IMR-90 (cell line): ENCODE measurements at regions not wholly inside any gene's neighbourhood (a gene's known extent, or its start where the extent isn't known, plus 50 kb on each side); places are given as distances from the start of the nearest gene placed in this dataset.
A peak's percentile ranks its signal among the peaks of the same experiment; 100 is the strongest.

Source experiments
- ATAC-seq: fragments of 200-7000 bp; cut with Tn5 transposase; 2 replicates; pipeline ENCODE4 v1.9.1; 2020; ENCODE audit warnings: low read depth, mild to moderate bottlenecking, moderate library complexity
- BruUV-seq: library from RNA; stranded (reverse); fragments of 400-500 nt; replicated peaks from 2 replicates; lab custom pipeline; 2021; lab: Mats Ljungman, UMichigan
- CTCF ChIA-PET: fragments of 300-600 bp; formaldehyde crosslinking; extraction: SDS; loops from one replicate; lab custom pipeline; 2021; ENCODE audit warnings: antibody characterized with exemption; lab: Yijun Ruan, JAX
- POLR2A ChIA-PET: fragments of 300-600 bp; sonication (Branson Sonifier 250); formaldehyde crosslinking; loops from one replicate; lab custom pipeline; 2022; ENCODE audit warnings: antibody characterized with exemption; ENCODE audit not compliant: unreplicated experiment; lab: Charles Lee
- DNase-seq: peaks from one replicate; pipeline ENCODE4 v3.0.0; 2013
- H2AFZ ChIP-seq: replicated peaks from 2 replicates; pipeline ENCODE3; 2013; ENCODE audit warnings: low read length, mild to moderate bottlenecking; ENCODE audit not compliant: poor library complexity
- H2AK5ac ChIP-seq: 2 replicates; pipeline ENCODE4 v1.6.1; 2013; ENCODE audit warnings: low read depth, low read length, inconsistent platforms
- H2AK9ac ChIP-seq: replicated peaks from 2 replicates; pipeline ENCODE3; 2013; ENCODE audit warnings: mild to moderate bottlenecking, low read depth, low read length, moderate library complexity; ENCODE audit not compliant: poor library complexity
- H2BK120ac ChIP-seq: 2 replicates; pipeline ENCODE4 v1.6.1; 2013; ENCODE audit warnings: low read depth, low read length, inconsistent platforms
- H2BK15ac ChIP-seq: 3 replicates; pipeline ENCODE4 v1.6.1; 2013; ENCODE audit warnings: low read depth, low read length, inconsistent platforms
- H2BK20ac ChIP-seq: 2 replicates; pipeline ENCODE4 v1.6.1; 2013; ENCODE audit warnings: low read depth, mild to moderate bottlenecking, inconsistent platforms, low read length, moderate library complexity
- H2BK5ac ChIP-seq: 2 replicates; pipeline ENCODE4 v1.6.1; 2013; ENCODE audit warnings: mild to moderate bottlenecking, low read depth, low read length, inconsistent platforms; ENCODE audit not compliant: poor library complexity, severe bottlenecking
- H3K14ac ChIP-seq: replicated peaks from 2 replicates; pipeline ENCODE4 v1.6.1; 2013; ENCODE audit warnings: low read depth, low read length, inconsistent platforms
- H3K18ac ChIP-seq: 2 replicates; pipeline ENCODE4 v1.6.1; 2013; ENCODE audit warnings: low read depth, low read length, control low read depth
- H3K23ac ChIP-seq: 2 replicates; pipeline ENCODE4 v1.6.1; 2013; ENCODE audit warnings: low read depth, low read length, inconsistent platforms
- H3K27ac ChIP-seq: 2 replicates; pipeline ENCODE4 v1.5.1; 2013; ENCODE audit warnings: mild to moderate bottlenecking, control low read depth, low read length; ENCODE audit not compliant: insufficient read depth
- H3K27me3 ChIP-seq: 2 replicates; pipeline ENCODE4 v1.6.1; 2013; ENCODE audit warnings: low read length; ENCODE audit not compliant: control insufficient read depth, insufficient read depth
- H3K36me3 ChIP-seq: 2 replicates; pipeline ENCODE4 v1.6.1; 2013; ENCODE audit warnings: low read length, mixed read lengths; ENCODE audit not compliant: control insufficient read depth, insufficient read depth
- H3K4ac ChIP-seq: 2 replicates; pipeline ENCODE4 v1.6.1; 2013; ENCODE audit warnings: low read depth, low read length, inconsistent platforms
- H3K4me1 ChIP-seq: 2 replicates; pipeline ENCODE4 v1.6.1; 2013; ENCODE audit warnings: low read length, mixed read lengths; ENCODE audit not compliant: control insufficient read depth, insufficient read depth
- H3K4me2 ChIP-seq: 2 replicates; pipeline ENCODE4 v1.6.1; 2013; ENCODE audit warnings: low read depth, mild to moderate bottlenecking, control low read depth, low read length, moderate library complexity
- H3K4me3 ChIP-seq: 2 replicates; pipeline ENCODE4 v1.5.1; 2013; ENCODE audit warnings: low read depth, mild to moderate bottlenecking, control low read depth, low read length, moderate library complexity; ENCODE audit not compliant: insufficient read depth
- H3K56ac ChIP-seq: 2 replicates; pipeline ENCODE4 v1.6.1; 2013; ENCODE audit warnings: low read length, inconsistent platforms; ENCODE audit not compliant: insufficient read depth; ENCODE audit errors: extremely low read depth
- H3K79me1 ChIP-seq, 2 experiments: 2 replicates each; pipeline ENCODE4 v1.6.1; 2013; ENCODE audit warnings: low read length in 2 of 2, inconsistent platforms in 1 of 2, low read depth in 1 of 2
- H3K9ac ChIP-seq: 2 replicates; pipeline ENCODE4 v1.6.1; 2013; ENCODE audit warnings: low read depth, low read length, control low read depth
- H3K9me1 ChIP-seq: 2 replicates; pipeline ENCODE4 v1.6.1; 2013; ENCODE audit warnings: low read length, inconsistent platforms; ENCODE audit not compliant: insufficient read depth
- H3K9me3 ChIP-seq: 2 replicates; pipeline ENCODE4 v1.6.1; 2013; ENCODE audit warnings: low read length; ENCODE audit not compliant: control insufficient read depth, insufficient read depth
- H4K20me1 ChIP-seq: 2 replicates; pipeline ENCODE4 v1.6.1; 2013; ENCODE audit warnings: low read length, inconsistent platforms; ENCODE audit not compliant: insufficient read depth
- H4K5ac ChIP-seq: 2 replicates; pipeline ENCODE4 v1.6.1; 2013; ENCODE audit warnings: mild to moderate bottlenecking, low read depth, low read length, control low read depth
- H4K8ac ChIP-seq, 2 experiments: 2 replicates each; pipeline ENCODE4 v1.6.1; 2013; ENCODE audit warnings: low read depth in 2 of 2, low read length in 2 of 2, control low read depth in 1 of 2, inconsistent platforms in 1 of 2
- H4K91ac ChIP-seq: 2 replicates; pipeline ENCODE4 v1.6.1; 2013; ENCODE audit warnings: low read depth, low read length, inconsistent platforms; ENCODE audit not compliant: insufficient read depth
- BHLHE40 ChIP-seq: fragments of 150-350 bp; IDR thresholded peaks from 2 replicates; pipeline ENCODE4 v1.6.1; 2016; ENCODE audit warnings: mild to moderate bottlenecking, low read depth, low read length
- CEBPB ChIP-seq: IDR thresholded peaks from 2 replicates; pipeline ENCODE4 v1.6.1; 2012; ENCODE audit warnings: low read depth, low read length, improper control_type of control experiment
- MAZ ChIP-seq: IDR thresholded peaks from 2 replicates; pipeline ENCODE4 v1.6.1; 2012; ENCODE audit warnings: low read depth, mild to moderate bottlenecking, low read length, improper control_type of control experiment, moderate library complexity, borderline replicate concordance
- POLR2A ChIP-seq: IDR thresholded peaks from 2 replicates; pipeline ENCODE4 v1.6.1; 2012; ENCODE audit warnings: mild to moderate bottlenecking, low read depth, low read length
- RAD21 ChIP-seq: IDR thresholded peaks from 2 replicates; pipeline ENCODE4 v1.6.1; 2012; ENCODE audit warnings: low read length, improper control_type of control experiment
- RCOR1 ChIP-seq: IDR thresholded peaks from 2 replicates; pipeline ENCODE4 v1.6.1; 2012; ENCODE audit warnings: mild to moderate bottlenecking, low read length, improper control_type of control experiment; ENCODE audit not compliant: insufficient replicate concordance
- SMC3 ChIP-seq: fragments of 150-350 bp; IDR thresholded peaks from 2 replicates; pipeline ENCODE4 v1.6.1; 2016; ENCODE audit warnings: low read depth, mild to moderate bottlenecking, antibody characterized with exemption, low read length, moderate library complexity
- WGBS, 2 experiments: methylation state at CpG; one replicate each; pipeline versions ENCODE4 v1.1.5 to v1.1.7; 2013; ENCODE audit warnings: missing lambda C conversion rate in 2 of 2; ENCODE audit not compliant: insufficient read length in 1 of 2; ENCODE audit errors: extremely low coverage in 2 of 2; 5-methylcytosine and 5-hydroxymethylcytosine counted together
- dilution Hi-C: fragments of 300-500 bp; cut with HindIII; formaldehyde crosslinking; loops from one replicate; pipeline ENCODE4 v1.14.3; 2018; ENCODE audit warnings: low sequenced_read_pairs; ENCODE audit not compliant: unreplicated experiment
- in situ Hi-C: fragments of 300-500 bp; cut with MboI; formaldehyde crosslinking; loops from 3 replicates; pipeline ENCODE4 v1.14.3; 2019; ENCODE audit warnings: low sequenced_read_pairs, inconsistent platforms, mixed read lengths
- intact Hi-C: fragments of 100-400 bp; cut with micrococcal nuclease; formaldehyde crosslinking; loops from 2 replicates; pipeline ENCODE4 v1.10.0; 2022
- TF ChIP-seq, protein P1 (sequence below): fragments of 150-350 bp; IDR thresholded peaks from 2 replicates; pipeline ENCODE4 v1.6.1; 2016; ENCODE audit warnings: low read depth, mild to moderate bottlenecking, low read length, moderate library complexity, borderline replicate concordance
- TF ChIP-seq, protein P2 (sequence below): fragments of 150-350 bp; IDR thresholded peaks from 2 replicates; pipeline ENCODE4 v1.6.1; 2017; ENCODE audit warnings: mild to moderate bottlenecking, antibody characterized with exemption, low read length, low read depth

- no peak overlapping the region for H3K4me2 ChIP-seq
- H3K4me3 ChIP-seq, result no peak overlapping the region
- in situ Hi-C loops (no loop called here), intact Hi-C loops (no loop called here), dilution Hi-C loops (no loop called here)
- no peak overlapping the region for H4K91ac ChIP-seq
- no peak overlapping the region for H3K4ac ChIP-seq
- no CpG with 5 or more reads among the region's 4 CpGs for WGBS, 2 experiments
- H3K36me3 ChIP-seq, result no peaks in the 10 kb centered on the region
- no peak overlapping the region for H3K56ac ChIP-seq
- no peak overlapping the region for H4K8ac ChIP-seq
- no peak overlapping the region for H3K9ac ChIP-seq
- H4K5ac ChIP-seq, result no peak overlapping the region
- no peaks in the 10 kb centered on the region for H3K4me1 ChIP-seq
- TF ChIP-seq RCOR1 (no peak), CEBPB (no peak), RAD21 (peak; percentile 22; the same call in 1 of the 2 replicates), POLR2A (no peak), SMC3 (no peak), MAZ (no peak), BHLHE40 (no peak)
- TF ChIP-seq, protein P1, sequence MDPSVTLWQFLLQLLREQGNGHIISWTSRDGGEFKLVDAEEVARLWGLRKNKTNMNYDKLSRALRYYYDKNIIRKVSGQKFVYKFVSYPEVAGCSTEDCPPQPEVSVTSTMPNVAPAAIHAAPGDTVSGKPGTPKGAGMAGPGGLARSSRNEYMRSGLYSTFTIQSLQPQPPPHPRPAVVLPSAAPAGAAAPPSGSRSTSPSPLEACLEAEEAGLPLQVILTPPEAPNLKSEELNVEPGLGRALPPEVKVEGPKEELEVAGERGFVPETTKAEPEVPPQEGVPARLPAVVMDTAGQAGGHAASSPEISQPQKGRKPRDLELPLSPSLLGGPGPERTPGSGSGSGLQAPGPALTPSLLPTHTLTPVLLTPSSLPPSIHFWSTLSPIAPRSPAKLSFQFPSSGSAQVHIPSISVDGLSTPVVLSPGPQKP, result no peak
- TF ChIP-seq, protein P2, sequence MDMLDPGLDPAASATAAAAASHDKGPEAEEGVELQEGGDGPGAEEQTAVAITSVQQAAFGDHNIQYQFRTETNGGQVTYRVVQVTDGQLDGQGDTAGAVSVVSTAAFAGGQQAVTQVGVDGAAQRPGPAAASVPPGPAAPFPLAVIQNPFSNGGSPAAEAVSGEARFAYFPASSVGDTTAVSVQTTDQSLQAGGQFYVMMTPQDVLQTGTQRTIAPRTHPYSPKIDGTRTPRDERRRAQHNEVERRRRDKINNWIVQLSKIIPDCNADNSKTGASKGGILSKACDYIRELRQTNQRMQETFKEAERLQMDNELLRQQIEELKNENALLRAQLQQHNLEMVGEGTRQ, result no peak
- no peak overlapping the region for H2AK5ac ChIP-seq
- H3K23ac ChIP-seq, result no peak overlapping the region
- no peaks in the 10 kb centered on the region for H3K27me3 ChIP-seq
- no peak overlapping the region for H2BK20ac ChIP-seq
- H3K14ac ChIP-seq, result no peak overlapping the region
- no peak overlapping the region for H2BK5ac ChIP-seq
- no peaks in the 10 kb centered on the region for H3K9me3 ChIP-seq
- H4K20me1 ChIP-seq, result no peaks in the 10 kb centered on the region
- DNase-seq (no peak), ATAC-seq (no peak)
- POLR2A ChIA-PET, result no interaction called here
- CTCF ChIA-PET, result no interaction called here
- no peak overlapping the region for H3K18ac ChIP-seq
- BruUV-seq, result no TSS peak
- no peak overlapping the region for H2AK9ac ChIP-seq
- H2AFZ ChIP-seq, result no peak overlapping the region
- H3K79me1 ChIP-seq, result no peaks in the 10 kb centered on the region
- H2BK120ac ChIP-seq, result no peak overlapping the region
- no peaks in the 10 kb centered on the region for H3K9me1 ChIP-seq
- H3K27ac ChIP-seq, result no peak overlapping the region
- no peak overlapping the region for H2BK15ac ChIP-seq
Observed at GRCh38 chr2:118554616-118555015, 292.8 kb downstream of the EN1 start.
